ENCODE measurements at regions not wholly inside any gene's neighbourhood (a gene's known extent, or its start where the extent isn't known, plus 50 kb on each side); places are given as distances from the start of the nearest gene placed in this dataset.

- no peak for ATAC-seq (ENCODE audit: low read depth)
- Mint-ChIP-seq H3K27ac (no peak overlapping the region), H3K36me3 (ENCODE audit: low read depth) (no peaks in the 10 kb centered on the region), H3K27me3 (no peaks in the 10 kb centered on the region), H3K4me1 (no peaks in the 10 kb centered on the region), H3K4me3 (no peak overlapping the region), H3K9me3 (peaks cover 3% of the 10 kb centered on the region)
- TF ChIP-seq CTCF (IDR thresholded peaks at IDR 0.05) = no peak
- DNase-seq = no peak
- intact Hi-C loops (cut with micrococcal nuclease) = no loop called here
- ChIA-PET CTCF (interaction anchor here (0.6 kb wide), 1 partner anchor 1024 kb away, joined by 3 read pairs; no protein-coding TSS in a partner anchor), POLR2A (no interaction called here)
These were observed 484.0 kb upstream of the FZD8 start for GRCh38 chr10:36126076-36126475.

- intact Hi-C loops (cut with micrococcal nuclease) = no loop called here
- Mint-ChIP-seq H3K27me3 (no peaks in the 10 kb centered on the region), H3K36me3 (ENCODE audit: low read depth) (no peaks in the 10 kb centered on the region), H3K27ac (no peak overlapping the region), H3K4me3 (no peak overlapping the region), H3K4me1 (no peaks in the 10 kb centered on the region), H3K9me3 (peaks cover 3% of the 10 kb centered on the region)
- CTCF ChIA-PET = no interaction called here
- ATAC-seq (ENCODE audit: low read depth) (no peak), DNase-seq (no peak)
- POLR2A ChIA-PET = no interaction called here
- no peak for TF ChIP-seq CTCF (IDR thresholded peaks at IDR 0.05)
These were observed 477.4 kb upstream of the FZD8 start for GRCh38 chr10:36119455-36119854.

- TF ChIP-seq CTCF (IDR thresholded peaks at IDR 0.05) = no peak
- DNase-seq = no peak
- H3K27ac Mint-ChIP-seq = no peak overlapping the region
- no peaks in the 10 kb centered on the region for H3K27me3 Mint-ChIP-seq
- ATAC-seq (ENCODE audit: low read depth) = no peak
- intact Hi-C loops (cut with micrococcal nuclease) = no loop called here
- H3K4me1 Mint-ChIP-seq = no peaks in the 10 kb centered on the region
- no peaks in the 10 kb centered on the region for H3K36me3 Mint-ChIP-seq (ENCODE audit: low read depth)
- H3K4me3 Mint-ChIP-seq = no peak overlapping the region
- CTCF ChIA-PET = no interaction called here
- POLR2A ChIA-PET = no interaction called here
- H3K9me3 Mint-ChIP-seq = no peaks in the 10 kb centered on the region
These were observed 476.2 kb upstream of the FZD8 start for GRCh38 chr10:36118314-36118713.

- no peak for TF ChIP-seq CTCF (IDR thresholded peaks at IDR 0.05)
- ChIA-PET CTCF (no interaction called here), POLR2A (no interaction called here)
- Mint-ChIP-seq H3K27me3 (no peaks in the 10 kb centered on the region), H3K9me3 (no peaks in the 10 kb centered on the region), H3K4me1 (no peaks in the 10 kb centered on the region), H3K36me3 (ENCODE audit: low read depth) (no peaks in the 10 kb centered on the region), H3K27ac (no peak overlapping the region), H3K4me3 (no peak overlapping the region)
- ATAC-seq (ENCODE audit: low read depth) (no peak), DNase-seq (no peak)
- intact Hi-C loops (cut with micrococcal nuclease) = no loop called here
These were observed 475.8 kb upstream of the FZD8 start for GRCh38 chr10:36117890-36118289.

GRCh38 chr10:36117231-36117630 lies 475.1 kb upstream of the FZD8 start:
- POLR2A ChIA-PET = no interaction called here
- no peak overlapping the region for H3K4me3 Mint-ChIP-seq
- no peaks in the 10 kb centered on the region for H3K27me3 Mint-ChIP-seq
- no peaks in the 10 kb centered on the region for H3K36me3 Mint-ChIP-seq (ENCODE audit: low read depth)
- no peak for DNase-seq
- intact Hi-C loops (cut with micrococcal nuclease) = no loop called here
- ATAC-seq (ENCODE audit: low read depth) = no peak
- H3K9me3 Mint-ChIP-seq = no peaks in the 10 kb centered on the region
- no peaks in the 10 kb centered on the region for H3K4me1 Mint-ChIP-seq
- TF ChIP-seq CTCF (IDR thresholded peaks at IDR 0.05) = no peak
- no peak overlapping the region for H3K27ac Mint-ChIP-seq
- CTCF ChIA-PET = no interaction called here
